Keratinocyte (primary cell): ENCODE measurements at regions not wholly inside any gene's neighbourhood (a gene's known extent, or its start where the extent isn't known, plus 50 kb on each side); places are given as distances from the start of the nearest gene placed in this dataset.

ENCODE experiments used
- EZH2 ChIP-seq: IDR thresholded peaks from one replicate; pipeline ENCODE4 v1.6.1; 2012; ENCODE audit warnings: inconsistent platforms, mild to moderate bottlenecking, low read length, moderate library complexity
- TF ChIP-seq, protein P1 (sequence below), 3 experiments: IDR thresholded peaks in 1 of 3; conservative IDR thresholded peaks in 1 of 3; optimal IDR thresholded peaks in 1 of 3; 2 replicates in 2 of 3; 3 replicates in 1 of 3; pipeline versions ENCODE3 to v1.5.1; 2011; ENCODE audit warnings: low read length in 3 of 3, mild to moderate bottlenecking in 3 of 3, moderate library complexity in 2 of 3, control low read depth in 1 of 3, inconsistent platforms in 1 of 3; ENCODE audit not compliant: insufficient read depth in 2 of 3; ENCODE audit errors: extremely low read depth in 1 of 3

DNA sequence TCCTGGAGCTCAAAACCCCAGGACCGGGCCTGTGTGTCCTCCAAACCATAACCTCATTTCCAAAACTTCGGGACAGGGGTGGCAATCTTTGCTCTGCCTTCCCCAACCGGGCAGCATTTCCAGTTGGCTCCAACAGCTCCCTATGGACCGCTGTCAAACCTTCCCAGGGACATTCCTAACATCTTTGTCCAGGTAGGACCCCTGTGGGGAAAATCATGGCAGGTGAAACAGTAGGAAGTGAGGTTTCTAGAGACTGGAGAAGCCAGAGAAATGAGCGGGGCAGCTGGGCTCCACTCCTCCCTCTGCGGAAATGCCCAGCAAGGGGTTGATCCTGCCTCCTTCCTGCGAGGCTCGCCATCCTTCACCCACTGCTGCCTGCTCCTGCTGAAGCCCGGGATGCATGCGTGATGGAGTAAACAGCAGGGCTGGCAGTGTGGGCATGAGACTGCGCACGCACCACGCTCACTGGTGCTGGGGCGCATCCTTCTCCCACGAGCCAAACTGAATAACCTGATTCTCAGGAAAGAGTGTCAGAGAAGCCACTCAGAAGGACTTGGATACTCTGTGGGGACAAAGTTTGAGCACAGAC, 136.4 kb downstream of the BUD13 start:
- TF ChIP-seq EZH2 = no peak
- TF ChIP-seq, protein P1, sequence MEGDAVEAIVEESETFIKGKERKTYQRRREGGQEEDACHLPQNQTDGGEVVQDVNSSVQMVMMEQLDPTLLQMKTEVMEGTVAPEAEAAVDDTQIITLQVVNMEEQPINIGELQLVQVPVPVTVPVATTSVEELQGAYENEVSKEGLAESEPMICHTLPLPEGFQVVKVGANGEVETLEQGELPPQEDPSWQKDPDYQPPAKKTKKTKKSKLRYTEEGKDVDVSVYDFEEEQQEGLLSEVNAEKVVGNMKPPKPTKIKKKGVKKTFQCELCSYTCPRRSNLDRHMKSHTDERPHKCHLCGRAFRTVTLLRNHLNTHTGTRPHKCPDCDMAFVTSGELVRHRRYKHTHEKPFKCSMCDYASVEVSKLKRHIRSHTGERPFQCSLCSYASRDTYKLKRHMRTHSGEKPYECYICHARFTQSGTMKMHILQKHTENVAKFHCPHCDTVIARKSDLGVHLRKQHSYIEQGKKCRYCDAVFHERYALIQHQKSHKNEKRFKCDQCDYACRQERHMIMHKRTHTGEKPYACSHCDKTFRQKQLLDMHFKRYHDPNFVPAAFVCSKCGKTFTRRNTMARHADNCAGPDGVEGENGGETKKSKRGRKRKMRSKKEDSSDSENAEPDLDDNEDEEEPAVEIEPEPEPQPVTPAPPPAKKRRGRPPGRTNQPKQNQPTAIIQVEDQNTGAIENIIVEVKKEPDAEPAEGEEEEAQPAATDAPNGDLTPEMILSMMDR (optimal IDR thresholded peaks at IDR 0.05 in 1 of 3, IDR thresholded peaks at IDR 0.05 in 1 of 3, conservative IDR thresholded peaks at IDR 0.05 in 1 of 3; ENCODE audit: extremely low read depth in 1 of 3, insufficient read depth in 2 of 3, low read length in 3 of 3) = no peak
